ENCODE measurements at regions not wholly inside any gene's neighbourhood (a gene's known extent, or its start where the extent isn't known, plus 50 kb on each side); places are given as distances from the start of the nearest gene placed in this dataset.
A peak's percentile ranks its signal among the peaks of the same experiment; 100 is the strongest.

DNA sequence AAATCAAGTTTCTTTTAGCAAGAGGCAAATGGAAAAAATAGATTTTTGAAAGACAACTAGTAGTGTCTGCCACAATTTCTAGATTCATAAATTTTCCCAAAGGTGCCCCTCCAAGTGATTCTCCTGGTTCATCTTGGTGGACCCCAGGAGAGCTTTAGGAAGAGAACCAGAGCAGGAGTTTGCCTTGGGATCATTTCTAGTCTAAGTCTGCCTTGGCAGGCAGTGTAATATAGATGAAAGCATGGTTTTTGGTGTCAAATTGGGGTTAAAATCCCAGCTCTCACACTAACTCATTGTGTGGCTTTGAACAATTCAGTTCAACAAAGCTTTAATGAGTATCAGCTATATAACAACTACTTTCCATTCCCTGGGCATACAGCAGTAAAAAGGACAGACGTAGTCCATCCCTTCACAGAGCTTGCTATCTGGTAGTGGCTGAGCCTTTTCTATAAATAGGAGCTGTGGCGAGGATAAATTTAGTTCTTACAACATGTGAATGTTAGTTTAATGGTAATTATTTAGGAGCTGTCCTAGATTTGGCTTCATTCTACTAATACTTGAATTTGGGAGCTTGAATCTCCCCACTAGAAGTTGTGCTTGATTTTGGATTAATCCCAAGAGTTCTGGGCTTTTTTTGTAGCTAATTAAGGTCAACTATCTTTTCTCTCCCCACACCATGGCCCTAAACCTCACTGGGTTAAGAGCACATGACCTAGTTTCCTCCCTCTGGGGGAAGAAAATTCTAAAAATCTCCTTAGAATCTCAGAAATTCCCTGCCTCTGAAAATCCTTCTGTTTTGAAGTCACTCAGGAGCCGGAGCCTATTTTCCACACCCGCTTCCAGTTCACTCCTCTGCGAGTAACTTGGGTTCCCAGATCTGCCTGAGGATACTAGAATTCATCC is 197.8 kb downstream of the PCSK1 start:
- POLR2A ChIA-PET, result no interaction called here
- intact Hi-C loops (cut with micrococcal nuclease; ENCODE audit: unreplicated experiment), result no loop called here
- Histone ChIP-seq H3K4me3 (no peak overlapping the region), H4K20me1 (ENCODE audit: control insufficient read depth, insufficient read depth) (no peaks in the 10 kb centered on the region), H3K9ac (ENCODE audit: control insufficient read depth, insufficient read depth, low read length) (no peak overlapping the region), H3K9me3 (replicated peaks; ENCODE audit: control insufficient read depth, insufficient read depth, low read length) (no peaks in the 10 kb centered on the region; the same call in 2 of the 3 replicates), H3K4me1 (ENCODE audit: control insufficient read depth, insufficient read depth, low read length) (no peaks in the 10 kb centered on the region), H3K36me3 (ENCODE audit: control insufficient read depth in 2 of 2, insufficient read depth in 2 of 2, low read length in 1 of 2) (no peaks in the 10 kb centered on the region), H2AFZ (ENCODE audit: control insufficient read depth, low read depth, low read length) (no peak overlapping the region), H3K27ac (ENCODE audit: control insufficient read depth, insufficient read depth) (no peak overlapping the region), H3K27me3 (replicated peaks in 1 of 2; ENCODE audit: control insufficient read depth in 2 of 2, insufficient read depth in 2 of 2, low read length in 1 of 2) (no peaks in the 10 kb centered on the region), H3K4me2 (ENCODE audit: control insufficient read depth, insufficient read depth) (no peak overlapping the region), H3K79me2 (ENCODE audit: control insufficient read depth, insufficient read depth, low read length) (no peaks in the 10 kb centered on the region)
- ATAC-seq (0 out of 3 replicates have a peak, but pooled peaks have one; percentile 25), FAIRE-seq (no peak), DNase-seq (ENCODE audit: low read depth, low spot score) (no peak)
- SMC1A ChIA-PET (ENCODE audit: uncharacterized antibody, unreplicated experiment), result interaction anchor here (0.7 to 1.5 kb wide), 4 partner anchors 16 to 54 kb away, joined by 3 to 4 read pairs (median 3); no protein-coding TSS in a partner anchor
- in situ Hi-C loops (cut with MboI), result no loop called here
- TF ChIP-seq NRF1 (conservative IDR thresholded peaks at IDR 0.05; ENCODE audit: low read depth, low read length) (no peak), EGR1 (IDR thresholded peaks at IDR 0.05; ENCODE audit: borderline replicate concordance in 1 of 2, low read depth in 2 of 2, low read length in 2 of 2) (no peak), RUNX3 (IDR thresholded peaks at IDR 0.05; ENCODE audit: low read length) (no peak), STAT3 (IDR thresholded peaks at IDR 0.05; ENCODE audit: low read depth, low read length) (no peak), POLR2AphosphoS2 (IDR thresholded peaks at IDR 0.05; ENCODE audit: low read depth, low read length) (no peak), ZNF207 (IDR thresholded peaks at IDR 0.05; ENCODE audit: borderline replicate concordance) (no peak), IRF4 (IDR thresholded peaks at IDR 0.05; ENCODE audit: low read depth, low read length) (no peak), TBL1XR1 (IDR thresholded peaks at IDR 0.05; ENCODE audit: low read depth, low read length) (no peak), CBX3 (IDR thresholded peaks at IDR 0.05; ENCODE audit: borderline replicate concordance, low read depth) (no peak)
- TF ChIP-seq, protein P1, sequence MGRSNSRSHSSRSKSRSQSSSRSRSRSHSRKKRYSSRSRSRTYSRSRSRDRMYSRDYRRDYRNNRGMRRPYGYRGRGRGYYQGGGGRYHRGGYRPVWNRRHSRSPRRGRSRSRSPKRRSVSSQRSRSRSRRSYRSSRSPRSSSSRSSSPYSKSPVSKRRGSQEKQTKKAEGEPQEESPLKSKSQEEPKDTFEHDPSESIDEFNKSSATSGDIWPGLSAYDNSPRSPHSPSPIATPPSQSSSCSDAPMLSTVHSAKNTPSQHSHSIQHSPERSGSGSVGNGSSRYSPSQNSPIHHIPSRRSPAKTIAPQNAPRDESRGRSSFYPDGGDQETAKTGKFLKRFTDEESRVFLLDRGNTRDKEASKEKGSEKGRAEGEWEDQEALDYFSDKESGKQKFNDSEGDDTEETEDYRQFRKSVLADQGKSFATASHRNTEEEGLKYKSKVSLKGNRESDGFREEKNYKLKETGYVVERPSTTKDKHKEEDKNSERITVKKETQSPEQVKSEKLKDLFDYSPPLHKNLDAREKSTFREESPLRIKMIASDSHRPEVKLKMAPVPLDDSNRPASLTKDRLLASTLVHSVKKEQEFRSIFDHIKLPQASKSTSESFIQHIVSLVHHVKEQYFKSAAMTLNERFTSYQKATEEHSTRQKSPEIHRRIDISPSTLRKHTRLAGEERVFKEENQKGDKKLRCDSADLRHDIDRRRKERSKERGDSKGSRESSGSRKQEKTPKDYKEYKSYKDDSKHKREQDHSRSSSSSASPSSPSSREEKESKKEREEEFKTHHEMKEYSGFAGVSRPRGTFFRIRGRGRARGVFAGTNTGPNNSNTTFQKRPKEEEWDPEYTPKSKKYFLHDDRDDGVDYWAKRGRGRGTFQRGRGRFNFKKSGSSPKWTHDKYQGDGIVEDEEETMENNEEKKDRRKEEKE (IDR thresholded peaks at IDR 0.05), result no peak
- TF ChIP-seq, protein P2, sequence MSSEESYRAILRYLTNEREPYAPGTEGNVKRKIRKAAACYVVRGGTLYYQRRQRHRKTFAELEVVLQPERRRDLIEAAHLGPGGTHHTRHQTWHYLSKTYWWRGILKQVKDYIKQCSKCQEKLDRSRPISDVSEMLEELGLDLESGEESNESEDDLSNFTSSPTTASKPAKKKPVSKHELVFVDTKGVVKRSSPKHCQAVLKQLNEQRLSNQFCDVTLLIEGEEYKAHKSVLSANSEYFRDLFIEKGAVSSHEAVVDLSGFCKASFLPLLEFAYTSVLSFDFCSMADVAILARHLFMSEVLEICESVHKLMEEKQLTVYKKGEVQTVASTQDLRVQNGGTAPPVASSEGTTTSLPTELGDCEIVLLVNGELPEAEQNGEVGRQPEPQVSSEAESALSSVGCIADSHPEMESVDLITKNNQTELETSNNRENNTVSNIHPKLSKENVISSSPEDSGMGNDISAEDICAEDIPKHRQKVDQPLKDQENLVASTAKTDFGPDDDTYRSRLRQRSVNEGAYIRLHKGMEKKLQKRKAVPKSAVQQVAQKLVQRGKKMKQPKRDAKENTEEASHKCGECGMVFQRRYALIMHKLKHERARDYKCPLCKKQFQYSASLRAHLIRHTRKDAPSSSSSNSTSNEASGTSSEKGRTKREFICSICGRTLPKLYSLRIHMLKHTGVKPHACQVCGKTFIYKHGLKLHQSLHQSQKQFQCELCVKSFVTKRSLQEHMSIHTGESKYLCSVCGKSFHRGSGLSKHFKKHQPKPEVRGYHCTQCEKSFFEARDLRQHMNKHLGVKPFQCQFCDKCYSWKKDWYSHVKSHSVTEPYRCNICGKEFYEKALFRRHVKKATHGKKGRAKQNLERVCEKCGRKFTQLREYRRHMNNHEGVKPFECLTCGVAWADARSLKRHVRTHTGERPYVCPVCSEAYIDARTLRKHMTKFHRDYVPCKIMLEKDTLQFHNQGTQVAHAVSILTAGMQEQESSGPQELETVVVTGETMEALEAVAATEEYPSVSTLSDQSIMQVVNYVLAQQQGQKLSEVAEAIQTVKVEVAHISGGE (CRISPR knock-in tag; IDR thresholded peaks at IDR 0.05), result no peak
- TF ChIP-seq, protein P3, sequence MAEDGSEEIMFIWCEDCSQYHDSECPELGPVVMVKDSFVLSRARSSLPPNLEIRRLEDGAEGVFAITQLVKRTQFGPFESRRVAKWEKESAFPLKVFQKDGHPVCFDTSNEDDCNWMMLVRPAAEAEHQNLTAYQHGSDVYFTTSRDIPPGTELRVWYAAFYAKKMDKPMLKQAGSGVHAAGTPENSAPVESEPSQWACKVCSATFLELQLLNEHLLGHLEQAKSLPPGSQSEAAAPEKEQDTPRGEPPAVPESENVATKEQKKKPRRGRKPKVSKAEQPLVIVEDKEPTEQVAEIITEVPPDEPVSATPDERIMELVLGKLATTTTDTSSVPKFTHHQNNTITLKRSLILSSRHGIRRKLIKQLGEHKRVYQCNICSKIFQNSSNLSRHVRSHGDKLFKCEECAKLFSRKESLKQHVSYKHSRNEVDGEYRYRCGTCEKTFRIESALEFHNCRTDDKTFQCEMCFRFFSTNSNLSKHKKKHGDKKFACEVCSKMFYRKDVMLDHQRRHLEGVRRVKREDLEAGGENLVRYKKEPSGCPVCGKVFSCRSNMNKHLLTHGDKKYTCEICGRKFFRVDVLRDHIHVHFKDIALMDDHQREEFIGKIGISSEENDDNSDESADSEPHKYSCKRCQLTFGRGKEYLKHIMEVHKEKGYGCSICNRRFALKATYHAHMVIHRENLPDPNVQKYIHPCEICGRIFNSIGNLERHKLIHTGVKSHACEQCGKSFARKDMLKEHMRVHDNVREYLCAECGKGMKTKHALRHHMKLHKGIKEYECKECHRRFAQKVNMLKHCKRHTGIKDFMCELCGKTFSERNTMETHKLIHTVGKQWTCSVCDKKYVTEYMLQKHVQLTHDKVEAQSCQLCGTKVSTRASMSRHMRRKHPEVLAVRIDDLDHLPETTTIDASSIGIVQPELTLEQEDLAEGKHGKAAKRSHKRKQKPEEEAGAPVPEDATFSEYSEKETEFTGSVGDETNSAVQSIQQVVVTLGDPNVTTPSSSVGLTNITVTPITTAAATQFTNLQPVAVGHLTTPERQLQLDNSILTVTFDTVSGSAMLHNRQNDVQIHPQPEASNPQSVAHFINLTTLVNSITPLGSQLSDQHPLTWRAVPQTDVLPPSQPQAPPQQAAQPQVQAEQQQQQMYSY (CRISPR knock-in tag; IDR thresholded peaks at IDR 0.05), result no peak
- BruUV-seq (replicated peaks), result no TSS peak
- RAD21 ChIA-PET (ENCODE audit: unreplicated experiment), result no interaction called here
- CTCF ChIA-PET, result interaction anchor here (0.7 to 1.0 kb wide), 2 partner anchors 35 to 43 kb away, joined by 3 to 4 read pairs; no protein-coding TSS in a partner anchor
- 72% methylated on average over 5 of the region's 5 CpGs for WGBS (ENCODE audit: insufficient coverage, insufficient replicate concordance, low lambda C conversion rate, missing lambda C conversion rate)
